Progenitor cell of endocrine pancreas (in vitro differentiated cells): ENCODE measurements at regions not wholly inside any gene's neighbourhood (a gene's known extent, or its start where the extent isn't known, plus 50 kb on each side); places are given as distances from the start of the nearest gene placed in this dataset.
"Not testable (repeated sequence)": the region's sequence is repeated elsewhere in the genome, so short reads cannot be mapped to it uniquely, and the experiment has no call there.

Experiments
- DNase-seq: peaks from one replicate; pipeline ENCODE4 v3.0.0; 2021; ENCODE audit warnings: low spot score; ENCODE audit not compliant: unreplicated experiment
- H3K27ac Mint-ChIP-seq: 2 replicates; pipeline ENCODE4 v1.8.0; 2021; ENCODE audit warnings: mild to moderate bottlenecking, moderate library complexity, mixed read lengths
- H3K27me3 Mint-ChIP-seq: 2 replicates; pipeline ENCODE4 v1.8.0; 2021; ENCODE audit warnings: mixed read lengths
- H3K36me3 Mint-ChIP-seq: 2 replicates; pipeline ENCODE4 v1.8.0; 2022; ENCODE audit warnings: mixed read lengths; ENCODE audit not compliant: insufficient read depth
- H3K4me1 Mint-ChIP-seq: 2 replicates; pipeline ENCODE4 v1.8.0; 2021; ENCODE audit warnings: low read depth, mixed read lengths
- H3K4me3 Mint-ChIP-seq: 2 replicates; pipeline ENCODE4 v1.8.0; 2021; ENCODE audit warnings: low read depth, mild to moderate bottlenecking, moderate library complexity, mixed read lengths
- H3K9me3 Mint-ChIP-seq: 2 replicates; pipeline ENCODE4 v1.8.0; 2021; ENCODE audit warnings: low read depth, mixed read lengths
- CTCF ChIP-seq: fragments of 200-600 bp; sonication (generic); IDR thresholded peaks from one replicate; pipeline ENCODE4 v1.5.0; 2021; ENCODE audit warnings: antibody characterized with exemption, mild to moderate bottlenecking; ENCODE audit not compliant: unreplicated experiment

GRCh38 chr2:242057379-242058040 lies 188.0 kb downstream of the RTP5 start:
- Mint-ChIP-seq H3K36me3 (no peaks in the 10 kb centered on the region), H3K27me3 (peaks cover 41% of the 10 kb centered on the region), H3K27ac (no peak overlapping the region), H3K9me3 (no peaks in the 10 kb centered on the region), H3K4me3 (no peak overlapping the region), H3K4me1 (no peaks in the 10 kb centered on the region)
- TF ChIP-seq CTCF, result no peak
- no peak for DNase-seq

DNA sequence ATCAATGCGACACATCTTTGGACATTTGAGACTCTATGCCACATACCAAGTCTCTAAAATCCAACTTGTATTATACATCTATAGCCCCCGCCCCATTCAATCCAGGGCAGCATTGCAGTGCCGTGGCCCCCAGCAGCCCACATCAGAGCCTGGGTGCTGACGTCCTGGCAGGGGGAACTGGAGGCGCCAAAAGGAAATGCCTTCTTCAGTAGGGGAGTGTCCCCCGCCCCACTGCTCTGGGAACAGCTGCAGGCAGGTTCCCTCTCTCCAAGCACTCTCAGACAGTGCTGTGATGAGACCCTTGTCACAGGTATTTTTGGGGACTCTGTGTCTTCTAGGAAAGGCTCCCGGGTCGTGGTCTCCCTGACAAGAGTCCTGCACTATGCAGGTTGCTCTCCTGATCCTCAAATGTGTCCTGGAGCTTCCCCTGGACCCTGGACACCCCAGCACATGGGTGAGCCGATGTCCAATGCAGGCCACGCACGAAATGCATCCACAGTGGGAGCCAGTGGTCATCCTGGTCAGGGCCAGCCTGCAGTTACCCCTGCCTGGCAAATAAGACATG lies 188.7 kb downstream of the RTP5 start:
- Mint-ChIP-seq H3K27ac (no peak overlapping the region), H3K9me3 (no peaks in the 10 kb centered on the region), H3K36me3 (no peaks in the 10 kb centered on the region), H3K4me1 (no peaks in the 10 kb centered on the region), H3K27me3 (peaks cover 34% of the 10 kb centered on the region), H3K4me3 (no peak overlapping the region)
- TF ChIP-seq CTCF, result no peak
- no peak for DNase-seq

GRCh38 chr2:242059566-242059965 lies 190.0 kb downstream of the RTP5 start:
- Mint-ChIP-seq H3K27ac (no peak overlapping the region), H3K4me3 (no peak overlapping the region), H3K27me3 (peaks cover 27% of the 10 kb centered on the region), H3K4me1 (no peaks in the 10 kb centered on the region), H3K9me3 (no peaks in the 10 kb centered on the region), H3K36me3 (no peaks in the 10 kb centered on the region)
- DNase-seq, result no peak
- TF ChIP-seq CTCF, result no peak

DNA sequence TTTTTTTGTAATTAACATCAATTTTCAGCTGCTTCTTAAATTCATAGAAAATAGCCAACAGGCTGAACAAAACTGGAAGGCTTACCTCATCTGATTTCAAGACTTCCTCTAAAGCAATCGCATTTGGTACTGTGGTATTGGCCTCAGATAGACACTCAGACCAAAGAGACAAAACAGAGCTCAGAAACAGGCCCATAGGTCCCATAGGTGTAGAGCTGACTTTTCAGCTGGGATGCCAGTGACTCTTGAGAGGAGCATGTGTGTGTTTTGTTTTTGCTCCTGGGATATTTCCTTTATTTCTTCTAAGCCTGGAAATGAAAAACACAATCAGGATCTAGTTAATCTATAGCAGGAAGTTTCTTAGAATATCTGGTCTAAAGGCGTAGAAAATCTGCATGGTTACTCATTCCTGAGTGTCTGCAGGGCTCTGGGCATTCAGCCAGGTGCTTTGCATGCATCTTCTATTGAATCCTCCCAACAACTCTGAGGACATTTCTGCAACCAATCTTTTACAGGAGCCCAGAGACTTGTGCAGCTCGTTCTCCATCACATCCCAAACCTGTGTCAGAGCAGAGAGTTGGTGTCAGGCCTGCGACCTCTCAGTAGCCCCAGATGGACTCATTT lies 190.8 kb downstream of the RTP5 start:
- no peak for TF ChIP-seq CTCF
- DNase-seq, result no peak
- H3K9me3 Mint-ChIP-seq, result no peaks in the 10 kb centered on the region
- peaks cover 24% of the 10 kb centered on the region for H3K27me3 Mint-ChIP-seq
- H3K27ac Mint-ChIP-seq, result no peak overlapping the region
- H3K36me3 Mint-ChIP-seq, result no peaks in the 10 kb centered on the region
- H3K4me1 Mint-ChIP-seq, result no peaks in the 10 kb centered on the region
- no peak overlapping the region for H3K4me3 Mint-ChIP-seq

DNA sequence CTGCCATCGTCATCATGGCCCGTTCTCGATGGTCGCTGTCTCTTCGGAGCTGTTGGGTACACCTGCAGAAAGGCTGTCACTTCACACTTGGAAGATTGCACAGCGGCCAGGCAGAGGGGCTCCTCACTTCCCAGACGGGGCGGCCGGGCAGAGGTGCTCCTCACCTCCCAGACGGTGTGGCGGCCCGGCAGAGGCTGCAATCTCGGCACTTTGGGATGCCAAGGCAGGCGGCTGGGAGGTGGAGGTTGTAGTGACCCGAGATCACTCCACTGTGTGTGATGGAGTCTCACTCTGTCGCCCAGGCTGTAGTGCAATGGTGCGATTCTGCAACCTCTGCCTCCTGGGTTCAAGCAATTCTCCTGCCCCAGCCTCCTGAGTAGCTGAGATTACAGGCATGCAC lies 192.4 kb downstream of the RTP5 start:
- H3K27ac Mint-ChIP-seq, H3K36me3 Mint-ChIP-seq, H3K4me3 Mint-ChIP-seq, DNase-seq, H3K4me1 Mint-ChIP-seq, H3K9me3 Mint-ChIP-seq: not testable (repeated sequence)
- H3K27me3 Mint-ChIP-seq, result peaks cover 25% of the 10 kb centered on the region

DNA sequence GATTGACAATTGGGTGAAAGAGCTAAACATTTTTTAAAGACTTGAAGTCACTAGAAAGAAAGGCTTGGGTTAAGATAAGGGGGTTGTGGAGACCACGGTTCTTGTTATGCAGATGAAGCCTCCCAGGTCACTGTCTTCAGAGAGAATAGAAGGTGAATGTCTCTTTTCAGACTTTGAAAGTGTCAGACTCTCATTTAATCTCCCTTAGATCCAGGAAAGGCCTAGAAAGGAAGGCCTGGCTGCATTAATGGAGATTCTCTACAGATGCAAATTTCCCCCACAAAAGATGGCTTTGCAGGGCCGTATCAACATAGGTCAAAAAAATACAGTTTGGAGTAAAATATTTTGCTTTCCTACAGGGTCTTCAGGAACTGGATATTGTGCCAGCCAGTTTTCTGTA lies 193.9 kb downstream of the RTP5 start:
- no peaks in the 10 kb centered on the region for H3K9me3 Mint-ChIP-seq
- H3K4me3 Mint-ChIP-seq, result no peak overlapping the region
- DNase-seq, result no peak
- H3K4me1 Mint-ChIP-seq, result no peaks in the 10 kb centered on the region
- no peak overlapping the region for H3K27ac Mint-ChIP-seq
- TF ChIP-seq CTCF, result no peak
- H3K36me3 Mint-ChIP-seq, result no peaks in the 10 kb centered on the region
- H3K27me3 Mint-ChIP-seq, result peaks cover 15% of the 10 kb centered on the region
